ENCODE measurements at regions not wholly inside any gene's neighbourhood (a gene's known extent, or its start where the extent isn't known, plus 50 kb on each side); places are given as distances from the start of the nearest gene placed in this dataset.
"Not testable (repeated sequence)": the region's sequence is repeated elsewhere in the genome, so short reads cannot be mapped to it uniquely, and the experiment has no call there.

DNA sequence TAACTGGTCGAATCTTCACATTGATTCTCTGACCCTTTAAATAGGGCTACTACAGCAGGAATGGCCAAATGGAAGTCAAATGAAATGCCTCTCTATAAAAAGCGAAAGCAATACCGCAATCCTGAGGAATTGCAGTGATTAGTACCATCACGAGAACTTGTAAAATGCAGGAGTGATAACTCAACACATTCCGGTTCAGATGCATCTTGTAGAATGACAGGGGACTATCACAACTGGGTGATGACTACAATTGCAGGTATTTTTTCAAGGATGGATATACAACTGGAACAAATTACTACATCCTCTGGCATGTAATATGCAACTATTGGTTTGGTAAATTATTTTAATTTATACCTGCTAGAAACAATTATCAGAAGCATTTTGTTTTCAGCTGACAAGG lies 140.4 kb downstream of the PCDH20 start:
- intact Hi-C loops (cut with DNase I; ENCODE audit: low total_unique reads), result no loop called here
- TF ChIP-seq, protein P1, sequence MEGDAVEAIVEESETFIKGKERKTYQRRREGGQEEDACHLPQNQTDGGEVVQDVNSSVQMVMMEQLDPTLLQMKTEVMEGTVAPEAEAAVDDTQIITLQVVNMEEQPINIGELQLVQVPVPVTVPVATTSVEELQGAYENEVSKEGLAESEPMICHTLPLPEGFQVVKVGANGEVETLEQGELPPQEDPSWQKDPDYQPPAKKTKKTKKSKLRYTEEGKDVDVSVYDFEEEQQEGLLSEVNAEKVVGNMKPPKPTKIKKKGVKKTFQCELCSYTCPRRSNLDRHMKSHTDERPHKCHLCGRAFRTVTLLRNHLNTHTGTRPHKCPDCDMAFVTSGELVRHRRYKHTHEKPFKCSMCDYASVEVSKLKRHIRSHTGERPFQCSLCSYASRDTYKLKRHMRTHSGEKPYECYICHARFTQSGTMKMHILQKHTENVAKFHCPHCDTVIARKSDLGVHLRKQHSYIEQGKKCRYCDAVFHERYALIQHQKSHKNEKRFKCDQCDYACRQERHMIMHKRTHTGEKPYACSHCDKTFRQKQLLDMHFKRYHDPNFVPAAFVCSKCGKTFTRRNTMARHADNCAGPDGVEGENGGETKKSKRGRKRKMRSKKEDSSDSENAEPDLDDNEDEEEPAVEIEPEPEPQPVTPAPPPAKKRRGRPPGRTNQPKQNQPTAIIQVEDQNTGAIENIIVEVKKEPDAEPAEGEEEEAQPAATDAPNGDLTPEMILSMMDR (IDR thresholded peaks at IDR 0.05), result no peak
- TF ChIP-seq POLR2A (IDR thresholded peaks at IDR 0.05), result no peak
- 85 to 87% methylated on average over 5 of the region's 5 CpGs for WGBS, 2 donors

DNA sequence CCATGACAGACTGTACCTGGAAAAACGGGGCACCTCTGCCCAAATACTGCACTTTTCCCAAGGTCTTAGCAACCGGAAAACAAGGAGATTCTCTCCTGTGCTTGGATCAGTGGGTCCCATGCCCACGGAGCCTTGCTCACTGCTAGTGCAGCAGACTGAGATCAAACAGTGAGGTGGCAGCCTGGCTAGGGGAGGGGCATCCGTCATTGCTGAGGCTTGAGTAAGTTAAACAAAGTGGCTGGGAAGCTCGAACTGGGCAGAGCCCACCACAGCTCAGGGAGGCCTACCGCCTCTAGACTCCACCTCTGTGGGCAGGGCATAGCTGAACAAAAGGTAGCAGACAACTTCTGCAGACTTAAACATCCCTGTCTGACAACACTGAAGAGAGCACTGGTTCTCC lies 148.8 kb downstream of the PCDH20 start:
- H3K4me3 ChIP-seq (ENCODE audit: low read depth, poor library complexity, severe bottlenecking); DNase-seq (ENCODE audit: low spot score in 2 of 2); intact Hi-C loops (cut with DNase I; ENCODE audit: low total_unique reads): not testable (repeated sequence)
- 88 to 91% methylated on average over 6 of the region's 6 CpGs for WGBS, 2 donors

More for the DNA sequence above, 140.4 kb downstream of the PCDH20 start:
- no peak for DNase-seq (ENCODE audit: low spot score in 2 of 2)
- no peak overlapping the region for H3K4me3 ChIP-seq (ENCODE audit: low read depth, poor library complexity, severe bottlenecking)

DNA sequence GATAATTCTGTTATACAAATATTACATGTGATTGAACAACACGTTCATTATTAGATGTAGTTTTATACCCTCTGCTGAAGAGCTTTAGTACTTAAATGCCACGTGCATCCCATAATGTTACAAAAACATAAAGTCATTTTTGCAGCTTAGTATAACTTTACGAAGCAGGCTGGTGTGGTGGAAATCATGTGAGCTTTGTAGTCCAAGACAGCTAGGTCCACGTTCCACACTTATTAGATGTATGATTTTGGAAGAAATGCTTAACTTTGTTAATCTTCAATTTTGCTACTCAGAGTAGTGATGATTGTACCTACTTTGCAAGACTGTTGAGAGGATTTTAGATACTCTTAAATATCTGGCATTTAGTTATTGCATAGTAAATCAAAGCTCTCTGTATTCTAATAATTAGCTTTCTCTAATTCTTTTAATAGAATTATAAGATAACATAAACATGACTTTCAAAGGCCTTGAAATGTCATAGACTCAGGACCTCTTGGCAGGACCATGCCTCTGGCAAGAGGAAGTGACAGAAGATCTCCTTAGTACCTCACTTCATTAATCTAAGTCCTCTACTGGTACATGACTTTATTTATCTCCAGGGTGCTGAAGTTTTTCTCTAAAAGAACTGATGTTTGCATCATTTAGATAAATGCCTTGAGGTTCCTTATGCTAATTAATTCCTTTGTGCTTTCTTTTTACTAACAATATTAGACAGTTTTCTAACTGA lies 153.7 kb downstream of the PCDH20 start:
- intact Hi-C loops (cut with DNase I; ENCODE audit: low total_unique reads), result no loop called here
- no peak for DNase-seq (ENCODE audit: low spot score in 2 of 2)
- 75 to 85% methylated on average over 4 of the region's 4 CpGs for WGBS, 2 donors
- no peak overlapping the region for H3K4me3 ChIP-seq (ENCODE audit: low read depth, poor library complexity, severe bottlenecking)
- TF ChIP-seq, protein P1 (IDR thresholded peaks at IDR 0.05), result no peak
- TF ChIP-seq POLR2A (IDR thresholded peaks at IDR 0.05), result no peak

GRCh38 chr13:61258185-61258584 lies 157.5 kb downstream of the PCDH20 start:
- no peak overlapping the region for H3K4me3 ChIP-seq (ENCODE audit: low read depth, poor library complexity, severe bottlenecking)
- TF ChIP-seq POLR2A (IDR thresholded peaks at IDR 0.05), result no peak
- TF ChIP-seq, protein P1 (IDR thresholded peaks at IDR 0.05), result no peak
- DNase-seq (ENCODE audit: low spot score in 2 of 2), result no peak
- intact Hi-C loops (cut with DNase I; ENCODE audit: low total_unique reads), result no loop called here

DNA sequence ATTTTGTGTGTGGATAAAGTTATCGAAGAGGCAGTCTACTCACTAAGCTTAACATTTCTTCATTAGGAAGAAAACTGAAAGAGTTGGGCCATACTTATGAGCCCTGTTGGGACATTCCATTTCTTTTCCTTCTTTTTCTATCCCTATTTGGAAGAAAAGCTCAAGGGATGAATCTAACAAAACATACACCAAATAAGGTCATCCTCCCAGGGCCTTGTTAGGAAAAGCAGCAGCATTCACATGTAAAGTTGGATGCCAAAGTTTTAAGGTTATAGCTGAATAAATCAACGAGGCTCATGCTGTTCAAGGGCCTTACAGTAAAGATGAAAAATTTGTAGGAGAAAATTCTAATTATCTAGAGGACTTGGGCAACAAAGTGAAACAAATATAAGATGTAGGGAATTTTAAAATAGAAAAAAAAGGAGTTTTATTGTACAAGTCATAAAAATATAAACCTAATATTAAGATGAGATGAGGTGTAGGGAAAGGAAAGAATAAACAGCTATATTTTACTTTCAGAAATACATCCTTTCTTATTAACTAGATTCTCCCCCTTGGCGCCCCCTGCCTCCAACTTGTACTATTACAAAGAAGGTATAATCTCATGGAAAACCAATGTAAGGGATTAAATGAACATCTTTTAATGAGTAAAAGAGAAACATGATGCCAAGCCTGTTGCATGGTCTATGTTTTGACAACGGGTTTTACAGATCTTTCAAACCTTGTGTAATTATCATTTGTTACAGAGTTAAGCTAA lies 160.4 kb downstream of the PCDH20 start:
- TF ChIP-seq, protein P1 (IDR thresholded peaks at IDR 0.05), result no peak
- TF ChIP-seq POLR2A (IDR thresholded peaks at IDR 0.05), result no peak
- intact Hi-C loops (cut with DNase I; ENCODE audit: low total_unique reads), result no loop called here
- DNase-seq (ENCODE audit: low spot score in 2 of 2), result no peak
- H3K4me3 ChIP-seq (ENCODE audit: low read depth, poor library complexity, severe bottlenecking), result no peak overlapping the region
- 58 to 60% methylated on average over 4 of the region's 4 CpGs for WGBS, 2 donors

- H3K4me3 ChIP-seq (ENCODE audit: low read depth, poor library complexity, severe bottlenecking), result no peak overlapping the region
- TF ChIP-seq POLR2A (IDR thresholded peaks at IDR 0.05), result no peak
- TF ChIP-seq, protein P1 (IDR thresholded peaks at IDR 0.05), result no peak
- intact Hi-C loops (cut with DNase I; ENCODE audit: low total_unique reads), result no loop called here
- 66 to 80% methylated on average over 3 of the region's 3 CpGs for WGBS, 2 donors
- no peak for DNase-seq (ENCODE audit: low spot score in 2 of 2)
Measured at GRCh38 chr13:61253105-61253877, 162.4 kb downstream of the PCDH20 start.
